ENCODE measurements at regions not wholly inside any gene's neighbourhood (a gene's known extent, or its start where the extent isn't known, plus 50 kb on each side); places are given as distances from the start of the nearest gene placed in this dataset.
"Not testable (repeated sequence)": the region's sequence is repeated elsewhere in the genome, so short reads cannot be mapped to it uniquely, and the experiment has no call there.

- in situ Hi-C loops (cut with HindIII; ENCODE audit: low sequenced_read_pairs): no loop called here
Measured at GRCh38 chr20:12416281-12416680, 498.6 kb downstream of the BTBD3 start.

GRCh38 chr20:12433724-12434123 is 516.0 kb downstream of the BTBD3 start:
- in situ Hi-C loops (cut with HindIII; ENCODE audit: low sequenced_read_pairs): no loop called here

GRCh38 chr20:12434672-12435071 is 517.0 kb downstream of the BTBD3 start:
- in situ Hi-C loops (cut with HindIII; ENCODE audit: low sequenced_read_pairs): no loop called here

- in situ Hi-C loops (cut with HindIII; ENCODE audit: low sequenced_read_pairs): no loop called here
Measured at GRCh38 chr20:12435268-12435667, 517.6 kb downstream of the BTBD3 start.

GRCh38 chr20:12453711-12454110 is 536.0 kb downstream of the BTBD3 start:
- in situ Hi-C loops (cut with HindIII; ENCODE audit: low sequenced_read_pairs): no loop called here

GRCh38 chr20:12455148-12455547 is 537.5 kb downstream of the BTBD3 start:
- in situ Hi-C loops (cut with HindIII; ENCODE audit: low sequenced_read_pairs): no loop called here

- in situ Hi-C loops (cut with HindIII; ENCODE audit: low sequenced_read_pairs): no loop called here
Measured at GRCh38 chr20:12458241-12458640, 540.5 kb downstream of the BTBD3 start.

GRCh38 chr20:12464036-12464435 is 544.7 kb upstream of the SPTLC3 start:
- in situ Hi-C loops (cut with HindIII; ENCODE audit: low sequenced_read_pairs): no loop called here

- in situ Hi-C loops (cut with HindIII; ENCODE audit: low sequenced_read_pairs): no loop called here
Measured at GRCh38 chr20:12466915-12467314, 541.9 kb upstream of the SPTLC3 start.

- in situ Hi-C loops (cut with HindIII; ENCODE audit: low sequenced_read_pairs): no loop called here
Measured at GRCh38 chr20:12467758-12468157, 541.0 kb upstream of the SPTLC3 start.

GRCh38 chr20:12482661-12483060 is 526.1 kb upstream of the SPTLC3 start:
- in situ Hi-C loops (cut with HindIII; ENCODE audit: low sequenced_read_pairs): no loop called here

GRCh38 chr20:12502443-12502842 is 506.3 kb upstream of the SPTLC3 start:
- in situ Hi-C loops (cut with HindIII; ENCODE audit: low sequenced_read_pairs): no loop called here

GRCh38 chr20:12504779-12505178 is 504.0 kb upstream of the SPTLC3 start:
- in situ Hi-C loops (cut with HindIII; ENCODE audit: low sequenced_read_pairs): no loop called here

GRCh38 chr20:12511499-12511898 is 497.3 kb upstream of the SPTLC3 start:
- in situ Hi-C loops (cut with HindIII; ENCODE audit: low sequenced_read_pairs): no loop called here

- in situ Hi-C loops (cut with HindIII; ENCODE audit: low sequenced_read_pairs): no loop called here
Measured at GRCh38 chr20:12512755-12513154, 496.0 kb upstream of the SPTLC3 start.

GRCh38 chr20:12528104-12528503 is 480.7 kb upstream of the SPTLC3 start:
- in situ Hi-C loops (cut with HindIII; ENCODE audit: low sequenced_read_pairs): no loop called here

GRCh38 chr20:12528591-12529041 is 480.2 kb upstream of the SPTLC3 start:
- in situ Hi-C loops (cut with HindIII; ENCODE audit: low sequenced_read_pairs): no loop called here

GRCh38 chr20:12531626-12532025 is 477.1 kb upstream of the SPTLC3 start:
- in situ Hi-C loops (cut with HindIII; ENCODE audit: low sequenced_read_pairs): no loop called here

GRCh38 chr20:12535316-12535715 is 473.5 kb upstream of the SPTLC3 start:
- in situ Hi-C loops (cut with HindIII; ENCODE audit: low sequenced_read_pairs): no loop called here

- in situ Hi-C loops (cut with HindIII; ENCODE audit: low sequenced_read_pairs): no loop called here
Measured at GRCh38 chr20:12535770-12536169, 473.0 kb upstream of the SPTLC3 start.

GRCh38 chr20:12554426-12554825 is 454.3 kb upstream of the SPTLC3 start:
- in situ Hi-C loops (cut with HindIII; ENCODE audit: low sequenced_read_pairs): no loop called here

- in situ Hi-C loops (cut with HindIII; ENCODE audit: low sequenced_read_pairs): no loop called here
Measured at GRCh38 chr20:12555369-12555768, 453.4 kb upstream of the SPTLC3 start.

- in situ Hi-C loops (cut with HindIII; ENCODE audit: low sequenced_read_pairs): not testable (repeated sequence)
Measured at GRCh38 chr20:12555849-12556248, 452.9 kb upstream of the SPTLC3 start.

- in situ Hi-C loops (cut with HindIII; ENCODE audit: low sequenced_read_pairs): no loop called here
Measured at GRCh38 chr20:12557224-12557623, 451.5 kb upstream of the SPTLC3 start.

All from endothelial cell of hepatic sinusoid (primary cell).